HG03558 (cell line): ENCODE measurements at regions not wholly inside any gene's neighbourhood (a gene's known extent, or its start where the extent isn't known, plus 50 kb on each side); places are given as distances from the start of the nearest gene placed in this dataset.

Source experiments
- ATAC-seq: cut with Tn5 transposase; IDR thresholded peaks from one replicate; pipeline ENCODE4 v1.9.1; 2021; ENCODE audit warnings: moderate number of reproducible peaks; ENCODE audit not compliant: unreplicated experiment; ENCODE audit errors: extremely low read depth

- no peak for ATAC-seq
Observed at GRCh38 chrX:40485973-40486372, 94.8 kb upstream of the ATP6AP2 start.

GRCh38 chrX:40485102-40485826, 95.5 kb upstream of the ATP6AP2 start:
- ATAC-seq = no peak

GRCh38 chrX:40484408-40485091, 96.2 kb upstream of the ATP6AP2 start:
- no peak for ATAC-seq

- no peak for ATAC-seq
Observed at GRCh38 chrX:40483502-40483901, 97.3 kb upstream of the ATP6AP2 start.

DNA sequence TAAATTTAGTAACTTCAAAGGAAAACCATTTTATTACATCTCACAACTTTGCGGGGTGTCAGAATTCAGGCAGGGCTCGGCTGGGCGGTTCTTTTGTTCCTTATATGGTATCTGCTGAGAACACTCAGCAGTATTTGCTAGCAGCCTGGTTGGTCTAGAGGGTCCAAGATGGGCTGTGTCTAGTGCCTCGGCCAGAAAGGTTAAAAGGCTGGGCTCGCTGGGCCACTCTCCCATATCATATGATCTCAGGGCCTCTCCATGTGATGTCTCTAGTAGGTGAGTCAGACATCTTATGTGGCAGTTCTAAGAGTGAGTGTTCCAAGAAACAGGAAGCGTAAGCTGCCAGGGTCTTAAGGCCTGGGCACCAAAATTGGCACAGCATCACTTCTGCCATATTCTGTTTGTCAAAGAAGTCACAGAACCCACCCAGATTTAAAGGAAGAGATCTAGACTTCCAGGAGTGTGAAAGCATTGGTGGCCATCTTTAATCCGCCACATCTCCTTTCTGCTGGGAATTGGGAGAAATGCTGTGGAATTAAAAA, 100.9 kb upstream of the ATP6AP2 start:
- ATAC-seq = no peak

- no peak for ATAC-seq
Observed at GRCh38 chrX:40478474-40479065, 102.2 kb upstream of the ATP6AP2 start.

DNA sequence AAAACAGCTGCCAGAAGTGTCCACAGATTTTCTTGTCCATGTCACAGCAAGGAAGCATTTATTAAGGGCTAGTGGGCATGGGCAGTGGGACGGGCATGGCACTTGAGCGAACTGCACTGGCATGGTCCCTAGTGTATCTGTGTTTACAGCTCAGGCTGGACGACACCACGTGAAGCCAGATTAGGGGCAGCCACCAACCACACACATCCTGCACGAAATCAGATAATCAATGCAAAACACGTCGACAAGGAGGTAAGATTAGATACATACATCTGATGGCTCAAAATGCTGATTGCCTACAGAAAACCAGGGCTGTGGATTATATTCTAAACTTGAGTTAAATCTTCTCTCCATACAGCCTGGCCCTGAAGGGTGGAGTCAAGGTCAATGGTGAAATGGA, 103.8 kb upstream of the ATP6AP2 start:
- no peak for ATAC-seq

- ATAC-seq = no peak
Observed at GRCh38 chrX:40474645-40475044, 106.1 kb upstream of the ATP6AP2 start.

DNA sequence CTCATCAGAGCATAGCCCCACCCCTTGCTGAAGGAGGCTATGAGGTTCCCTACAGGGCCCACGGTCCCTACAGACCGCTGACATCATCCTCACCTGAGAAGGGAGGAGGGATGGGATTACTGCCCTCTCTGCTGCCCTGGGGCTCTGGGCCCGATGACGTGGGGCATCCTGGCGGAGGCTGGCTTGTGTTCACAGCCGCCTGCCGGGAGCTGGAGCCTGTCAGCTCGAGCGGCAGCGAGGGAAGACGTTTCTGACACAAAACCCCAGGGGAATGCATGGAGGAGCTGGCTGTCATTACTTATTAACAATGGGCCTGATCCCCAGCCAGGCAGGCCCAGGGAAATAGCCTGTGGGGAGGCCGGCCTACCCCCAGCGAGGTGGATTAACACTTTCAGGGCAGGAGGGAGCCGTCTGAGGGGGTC, 106.6 kb upstream of the ATP6AP2 start:
- no peak for ATAC-seq

DNA sequence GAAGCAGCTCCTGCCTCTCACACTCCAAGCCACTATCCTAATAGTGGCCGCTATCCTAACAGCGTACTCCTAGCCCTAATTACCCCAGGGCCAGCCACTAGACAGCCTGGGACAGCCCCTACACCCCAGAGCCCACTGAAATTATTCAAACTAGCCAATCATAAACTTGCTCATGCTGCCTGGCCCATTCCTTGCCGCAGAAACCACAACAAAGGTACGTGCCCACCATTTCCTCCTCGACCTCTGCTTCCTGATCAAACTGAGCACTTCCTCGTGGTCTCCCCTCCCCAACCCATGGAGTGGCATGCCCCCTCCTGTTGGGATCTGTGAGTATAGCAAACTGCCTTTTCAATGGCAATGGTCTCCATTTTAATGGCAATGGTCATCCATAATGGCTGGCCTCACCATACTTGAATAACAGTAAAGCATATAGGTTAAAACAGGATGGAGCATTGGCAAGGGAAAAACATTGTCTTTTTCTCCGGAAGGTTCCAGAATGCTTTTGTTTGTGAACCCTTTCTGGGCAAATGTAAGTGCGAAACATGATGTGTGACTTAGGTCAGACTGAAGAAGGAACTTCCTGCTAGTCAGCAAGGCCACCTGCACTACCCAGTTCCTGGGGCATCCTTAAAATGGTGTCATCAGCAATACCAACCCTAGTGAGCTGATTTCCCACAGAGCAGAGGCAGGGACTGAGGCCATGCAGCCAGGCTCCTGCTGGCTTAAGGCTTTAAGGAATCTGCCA, 107.1 kb upstream of the ATP6AP2 start:
- no peak for ATAC-seq

- ATAC-seq = no peak
Observed at GRCh38 chrX:40471965-40472648, 108.7 kb upstream of the ATP6AP2 start.

- no peak for ATAC-seq
Observed at GRCh38 chrX:40470830-40471429, 109.8 kb upstream of the ATP6AP2 start.

DNA sequence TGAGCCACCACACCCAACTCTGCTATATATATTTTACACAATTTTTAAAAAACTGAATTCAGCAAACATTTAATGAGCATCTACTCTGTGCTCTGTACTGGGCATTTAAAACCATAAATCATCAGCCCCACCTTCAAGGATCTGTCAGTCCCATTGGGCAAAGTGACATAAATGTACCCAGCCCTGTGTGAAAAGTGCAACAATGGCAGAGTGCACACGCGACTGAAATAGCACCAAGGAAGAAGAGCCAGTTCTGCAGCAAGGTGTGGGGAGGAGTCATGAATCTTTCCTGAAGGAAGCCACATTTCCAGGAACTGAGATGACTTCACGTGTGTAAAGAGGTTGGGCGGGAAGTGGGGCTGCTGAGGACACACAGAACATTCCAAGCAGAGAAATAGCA, 111.5 kb upstream of the ATP6AP2 start:
- no peak for ATAC-seq

- no peak for ATAC-seq
Observed at GRCh38 chrX:40468033-40468846, 112.5 kb upstream of the ATP6AP2 start.

GRCh38 chrX:40467454-40467853, 113.3 kb upstream of the ATP6AP2 start:
- ATAC-seq = no peak

DNA sequence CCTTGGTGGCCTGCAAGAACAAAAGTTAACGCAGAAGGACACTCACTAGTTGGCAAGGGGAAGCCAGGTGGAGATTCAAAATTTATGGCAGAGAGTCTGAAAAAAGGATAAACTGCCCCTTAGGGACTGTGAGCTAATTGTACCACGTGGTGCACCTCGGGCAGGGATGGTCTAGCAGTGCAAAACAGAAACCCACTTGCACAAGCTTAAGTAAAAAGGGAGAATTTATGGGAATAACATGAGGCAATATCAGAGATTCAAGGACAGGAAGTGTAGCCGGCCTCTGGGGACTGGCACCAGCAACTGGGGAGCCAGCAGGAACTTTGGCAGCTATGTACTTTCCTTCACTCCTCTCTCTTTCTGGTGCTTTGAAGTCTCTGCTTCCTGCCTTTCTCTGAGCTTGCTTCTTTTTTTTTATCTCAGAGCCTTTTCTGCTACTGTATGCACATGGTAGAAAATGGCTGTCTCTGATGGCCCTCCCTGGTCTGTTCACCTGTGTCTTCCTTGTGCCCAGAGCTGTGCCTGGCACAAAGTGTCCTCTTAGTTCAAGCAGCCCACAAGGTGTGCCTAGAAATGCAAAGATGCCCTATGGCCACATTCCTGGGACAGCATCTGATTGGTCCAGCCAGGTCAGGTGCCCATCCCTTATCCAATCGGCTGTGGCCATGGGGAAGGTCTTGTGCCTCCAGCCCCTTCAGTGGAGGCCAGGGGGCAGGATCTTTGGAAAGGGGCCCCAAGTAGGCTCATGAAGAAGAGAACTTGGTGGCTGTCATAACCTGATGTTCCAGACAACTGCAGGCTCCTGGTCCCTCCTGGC, 114.8 kb upstream of the ATP6AP2 start:
- no peak for ATAC-seq

GRCh38 chrX:40462795-40463194, 118.0 kb upstream of the ATP6AP2 start:
- no peak for ATAC-seq

- ATAC-seq = no peak
Observed at GRCh38 chrX:40460926-40461325, 119.8 kb upstream of the ATP6AP2 start.
